ENCODE measurements at regions not wholly inside any gene's neighbourhood (a gene's known extent, or its start where the extent isn't known, plus 50 kb on each side); places are given as distances from the start of the nearest gene placed in this dataset.

- TF ChIP-seq RAD21 (IDR thresholded peaks at IDR 0.05) (no peak), CTCF (IDR thresholded peaks at IDR 0.05; ENCODE audit: low read depth, low read length, missing input control) (no peak), FOXA1 (IDR thresholded peaks at IDR 0.05) (no peak), YY1 (IDR thresholded peaks at IDR 0.05) (no peak), EGR1 (IDR thresholded peaks at IDR 0.05; ENCODE audit: low read depth in 2 of 2) (no peak), MAX (IDR thresholded peaks at IDR 0.05) (no peak), SP1 (IDR thresholded peaks at IDR 0.05) (no peak), NR2F2 (IDR thresholded peaks at IDR 0.05) (no peak)
- TF ChIP-seq, protein P1, sequence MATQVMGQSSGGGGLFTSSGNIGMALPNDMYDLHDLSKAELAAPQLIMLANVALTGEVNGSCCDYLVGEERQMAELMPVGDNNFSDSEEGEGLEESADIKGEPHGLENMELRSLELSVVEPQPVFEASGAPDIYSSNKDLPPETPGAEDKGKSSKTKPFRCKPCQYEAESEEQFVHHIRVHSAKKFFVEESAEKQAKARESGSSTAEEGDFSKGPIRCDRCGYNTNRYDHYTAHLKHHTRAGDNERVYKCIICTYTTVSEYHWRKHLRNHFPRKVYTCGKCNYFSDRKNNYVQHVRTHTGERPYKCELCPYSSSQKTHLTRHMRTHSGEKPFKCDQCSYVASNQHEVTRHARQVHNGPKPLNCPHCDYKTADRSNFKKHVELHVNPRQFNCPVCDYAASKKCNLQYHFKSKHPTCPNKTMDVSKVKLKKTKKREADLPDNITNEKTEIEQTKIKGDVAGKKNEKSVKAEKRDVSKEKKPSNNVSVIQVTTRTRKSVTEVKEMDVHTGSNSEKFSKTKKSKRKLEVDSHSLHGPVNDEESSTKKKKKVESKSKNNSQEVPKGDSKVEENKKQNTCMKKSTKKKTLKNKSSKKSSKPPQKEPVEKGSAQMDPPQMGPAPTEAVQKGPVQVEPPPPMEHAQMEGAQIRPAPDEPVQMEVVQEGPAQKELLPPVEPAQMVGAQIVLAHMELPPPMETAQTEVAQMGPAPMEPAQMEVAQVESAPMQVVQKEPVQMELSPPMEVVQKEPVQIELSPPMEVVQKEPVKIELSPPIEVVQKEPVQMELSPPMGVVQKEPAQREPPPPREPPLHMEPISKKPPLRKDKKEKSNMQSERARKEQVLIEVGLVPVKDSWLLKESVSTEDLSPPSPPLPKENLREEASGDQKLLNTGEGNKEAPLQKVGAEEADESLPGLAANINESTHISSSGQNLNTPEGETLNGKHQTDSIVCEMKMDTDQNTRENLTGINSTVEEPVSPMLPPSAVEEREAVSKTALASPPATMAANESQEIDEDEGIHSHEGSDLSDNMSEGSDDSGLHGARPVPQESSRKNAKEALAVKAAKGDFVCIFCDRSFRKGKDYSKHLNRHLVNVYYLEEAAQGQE (IDR thresholded peaks at IDR 0.05), result no peak
Measured at GRCh38 chr2:77640924-77641323, 118.7 kb upstream of the LRRTM4 start.
